Kidney glomerular epithelial cell (primary cell): ENCODE measurements at regions not wholly inside any gene's neighbourhood (a gene's known extent, or its start where the extent isn't known, plus 50 kb on each side); places are given as distances from the start of the nearest gene placed in this dataset.

Source experiments
- DNase-seq: peaks from one replicate; lab custom pipeline; 2025; lab: John Stamatoyannopoulos, UW

GRCh38 chr19:28292822-28293500, 920.0 kb downstream of the UQCRFS1 start:
- DNase-seq, result no peak

- DNase-seq, result no peak
Observed at GRCh38 chr19:28291874-28292273, 921.1 kb downstream of the UQCRFS1 start.

- DNase-seq, result no peak
Observed at GRCh38 chr19:28290963-28291657, 921.8 kb downstream of the UQCRFS1 start.

- peak; percentile 67 for DNase-seq
Observed at GRCh38 chr19:28289295-28290063, 923.5 kb downstream of the UQCRFS1 start.

GRCh38 chr19:28288572-28289264, 924.2 kb downstream of the UQCRFS1 start:
- DNase-seq, result no peak

- DNase-seq, result no peak
Observed at GRCh38 chr19:28285917-28286316, 927.0 kb downstream of the UQCRFS1 start.

- DNase-seq, result no peak
Observed at GRCh38 chr19:28285078-28285477, 927.9 kb downstream of the UQCRFS1 start.

- no peak for DNase-seq
Observed at GRCh38 chr19:28284389-28284788, 928.6 kb downstream of the UQCRFS1 start.

GRCh38 chr19:28283592-28283991, 929.4 kb downstream of the UQCRFS1 start:
- DNase-seq, result no peak

GRCh38 chr19:28281676-28282075, 931.3 kb downstream of the UQCRFS1 start:
- DNase-seq, result no peak

GRCh38 chr19:28264556-28264955, 948.4 kb downstream of the UQCRFS1 start:
- no peak for DNase-seq

- no peak for DNase-seq
Observed at GRCh38 chr19:28258829-28259228, 954.1 kb downstream of the UQCRFS1 start.

GRCh38 chr19:28257396-28257795, 955.6 kb downstream of the UQCRFS1 start:
- DNase-seq, result no peak

GRCh38 chr19:28247243-28247642, 965.7 kb downstream of the UQCRFS1 start:
- no peak for DNase-seq

GRCh38 chr19:28245937-28246336, 967.0 kb downstream of the UQCRFS1 start:
- DNase-seq, result no peak

GRCh38 chr19:28244966-28245365, 968.0 kb downstream of the UQCRFS1 start:
- no peak for DNase-seq

GRCh38 chr19:28242317-28242927, 970.5 kb downstream of the UQCRFS1 start:
- DNase-seq, result peak; percentile 32

- DNase-seq, result no peak
Observed at GRCh38 chr19:28239270-28239669, 973.7 kb downstream of the UQCRFS1 start.

GRCh38 chr19:28238270-28238820, 974.6 kb downstream of the UQCRFS1 start:
- DNase-seq, result no peak

GRCh38 chr19:28235606-28236125, 977.3 kb downstream of the UQCRFS1 start:
- DNase-seq, result no peak

- peak; percentile 84 for DNase-seq
Observed at GRCh38 chr19:28234637-28235036, 978.3 kb downstream of the UQCRFS1 start.
